ENCODE measurements at regions not wholly inside any gene's neighbourhood (a gene's known extent, or its start where the extent isn't known, plus 50 kb on each side); places are given as distances from the start of the nearest gene placed in this dataset.

GRCh38 chr3:80261082-80261481 is 493.3 kb upstream of the ROBO1 start:
- H3K9me1 ChIP-seq (ENCODE audit: control insufficient read depth, insufficient read depth, low read length), result no peaks in the 10 kb centered on the region
- H3K79me2 ChIP-seq (ENCODE audit: control insufficient read depth, insufficient read depth, low read length), result no peaks in the 10 kb centered on the region
- no peaks in the 10 kb centered on the region for H3K4me1 ChIP-seq (replicated peaks in 1 of 2; ENCODE audit: control insufficient read depth in 2 of 2, insufficient read depth in 2 of 2, low read length in 2 of 2)
- TF ChIP-seq CREBBP (IDR thresholded peaks at IDR 0.05; ENCODE audit: low read depth, low read length) (no peak), ZNF507 (tag; conservative IDR thresholded peaks at IDR 0.05) (no peak), MTF1 (CRISPR knock-in tag; IDR thresholded peaks at IDR 0.05; ENCODE audit: borderline replicate concordance) (no peak), FOXK2 (conservative IDR thresholded peaks at IDR 0.05 in 1 of 2, IDR thresholded peaks at IDR 0.05 in 1 of 2; ENCODE audit: low read depth in 2 of 2) (no peak), ELF4 (CRISPR knock-in tag; IDR thresholded peaks at IDR 0.05) (no peak), SP2 (IDR thresholded peaks at IDR 0.05; ENCODE audit: extremely low read depth, low read depth, low read length, poor library complexity, severe bottlenecking) (no peak), RNF2 (IDR thresholded peaks at IDR 0.05) (no peak), CBFA2T3 (IDR thresholded peaks at IDR 0.05) (no peak), BCLAF1 (IDR thresholded peaks at IDR 0.05; ENCODE audit: borderline replicate concordance in 1 of 2, control insufficient read depth in 1 of 2, low read depth in 2 of 2, low read length in 1 of 2) (no peak), TCF15 (CRISPR knock-in tag; IDR thresholded peaks at IDR 0.05) (no peak), RAD51 (IDR thresholded peaks at IDR 0.05; ENCODE audit: borderline replicate concordance, low read depth) (no peak), SLC30A9 (CRISPR knock-in tag; IDR thresholded peaks at IDR 0.05) (no peak), CEBPB (tag; IDR thresholded peaks at IDR 0.05) (no peak)
- no peak for DNase-seq (ENCODE audit: extremely low read depth in 1 of 4, low spot score in 3 of 4)
- H3K4me3 ChIP-seq, result no peak overlapping the region
- no peak overlapping the region for H3K27ac ChIP-seq (ENCODE audit: extremely low read depth, low read depth, low read length)
- no peak for ATAC-seq
- ChIA-PET POLR2A (no interaction called here), CTCF (ENCODE audit: low intra/inter-chr PET ratio) (no interaction called here)
- FAIRE-seq, result no peak
- H3K9ac ChIP-seq (ENCODE audit: insufficient read depth in 1 of 2, low read depth in 2 of 2, low read length in 2 of 2), result no peak overlapping the region
- intact Hi-C loops (cut with micrococcal nuclease) (no loop called here), in situ Hi-C loops (cut with MboI) (no loop called here)
- no peaks in the 10 kb centered on the region for H3K36me3 ChIP-seq (ENCODE audit: control insufficient read depth, insufficient read depth, low read length)
- no peak overlapping the region for H3K4me2 ChIP-seq (ENCODE audit: insufficient read depth, low read length)
- H4K20me1 ChIP-seq (replicated peaks; ENCODE audit: control insufficient read depth, insufficient read depth, low read length), result no peaks in the 10 kb centered on the region
- no peaks in the 10 kb centered on the region for H3K9me3 ChIP-seq (replicated peaks; ENCODE audit: control insufficient read depth, insufficient read depth, low read depth, low read length)
- H3K27me3 ChIP-seq (ENCODE audit: control insufficient read depth in 2 of 2, insufficient read depth in 2 of 2, low read length in 2 of 2), result no peaks in the 10 kb centered on the region
- BruUV-seq (replicated peaks), result no TSS peak
- no peak overlapping the region for H2AFZ ChIP-seq (ENCODE audit: low read depth, low read length)

Data from K562 (cell line).